Caco-2 (cell line): ENCODE measurements at regions not wholly inside any gene's neighbourhood (a gene's known extent, or its start where the extent isn't known, plus 50 kb on each side); places are given as distances from the start of the nearest gene placed in this dataset.
A peak's percentile ranks its signal among the peaks of the same experiment; 100 is the strongest.
"Not testable (repeated sequence)": the region's sequence is repeated elsewhere in the genome, so short reads cannot be mapped to it uniquely, and the experiment has no call there.

Experiments used
- BruUV-seq: library from RNA; stranded (reverse); fragments of 400-500 nt; replicated peaks from 2 replicates; lab custom pipeline; 2021; lab: Mats Ljungman, UMichigan
- CTCF ChIA-PET: fragments of 300-600 bp; sonication (Branson Sonifier 250); formaldehyde crosslinking; loops from one replicate; lab custom pipeline; 2022; ENCODE audit warnings: antibody characterized with exemption; lab: Charles Lee
- POLR2A ChIA-PET: fragments of 300-600 bp; sonication (Branson Sonifier 250); formaldehyde crosslinking; loops from one replicate; lab custom pipeline; 2022; ENCODE audit warnings: antibody characterized with exemption; lab: Charles Lee
- DNase-seq, 2 experiments: peaks; one replicate each; pipeline versions ENCODE4 v3.0.0 to v3.0.0-alpha.2; 2020 to 2022
- H3K27me3 ChIP-seq: replicated peaks from 2 replicates; pipeline ENCODE4 v1.6.0; 2011; ENCODE audit warnings: low read length; ENCODE audit not compliant: control insufficient read depth, insufficient read depth
- H3K36me3 ChIP-seq: 2 replicates; pipeline ENCODE4 v1.5.1; 2011; ENCODE audit warnings: low read length; ENCODE audit not compliant: control insufficient read depth, insufficient read depth
- H3K4me1 ChIP-seq: fragments of 250-450 bp; sonication (Bioruptor Pico); 2 replicates; pipeline ENCODE4 v1.5.1; 2020; ENCODE audit warnings: mild to moderate bottlenecking
- H3K4me3 ChIP-seq: 2 replicates; pipeline ENCODE4 v1.5.1; 2011; ENCODE audit warnings: low read depth, mild to moderate bottlenecking, control low read depth, low read length
- H3K9me3 ChIP-seq: fragments of 250-450 bp; sonication (Bioruptor Pico); 2 replicates; pipeline ENCODE4 v1.5.1; 2020; ENCODE audit warnings: mild to moderate bottlenecking, moderate library complexity
- H3K27ac Mint-ChIP-seq: one replicate; pipeline ENCODE4 v1.8.0; 2022; ENCODE audit warnings: mixed read lengths; ENCODE audit not compliant: unreplicated experiment
- H3K27me3 Mint-ChIP-seq: one replicate; pipeline ENCODE4 v1.8.0; 2022; ENCODE audit warnings: mixed read lengths; ENCODE audit not compliant: insufficient read depth, unreplicated experiment
- H3K36me3 Mint-ChIP-seq: one replicate; pipeline ENCODE4 v1.8.0; 2022; ENCODE audit warnings: mild to moderate bottlenecking, mixed read lengths; ENCODE audit not compliant: insufficient read depth, unreplicated experiment
- H3K4me1 Mint-ChIP-seq: one replicate; pipeline ENCODE4 v1.8.0; 2022; ENCODE audit warnings: low read depth, mixed read lengths; ENCODE audit not compliant: unreplicated experiment
- H3K4me3 Mint-ChIP-seq: one replicate; pipeline ENCODE4 v1.8.0; 2022; ENCODE audit warnings: mild to moderate bottlenecking, moderate library complexity, mixed read lengths; ENCODE audit not compliant: unreplicated experiment
- H3K9me3 Mint-ChIP-seq: one replicate; pipeline ENCODE4 v1.8.0; 2022; ENCODE audit warnings: mixed read lengths; ENCODE audit not compliant: unreplicated experiment
- intact Hi-C: fragments of 100-400 bp; cut with micrococcal nuclease; formaldehyde crosslinking; loops from one replicate; pipeline ENCODE4 v1.10.0; 2022; ENCODE audit not compliant: unreplicated experiment
- TF ChIP-seq, protein P1 (sequence below), 2 experiments: fragments of 200-600 bp in 1 of 2; IDR thresholded peaks; 1 replicate in 1 of 2; 2 replicates in 1 of 2; pipeline versions ENCODE4 v1.5.1 to v1.8.0; 2011 to 2022; ENCODE audit warnings: antibody characterized with exemption in 1 of 2, control low read depth in 1 of 2, inconsistent platforms in 1 of 2, low read depth in 1 of 2, low read length in 1 of 2, mild to moderate bottlenecking in 1 of 2, moderate library complexity in 1 of 2; ENCODE audit not compliant: insufficient read depth in 1 of 2, severe bottlenecking in 1 of 2, unreplicated experiment in 1 of 2

DNA sequence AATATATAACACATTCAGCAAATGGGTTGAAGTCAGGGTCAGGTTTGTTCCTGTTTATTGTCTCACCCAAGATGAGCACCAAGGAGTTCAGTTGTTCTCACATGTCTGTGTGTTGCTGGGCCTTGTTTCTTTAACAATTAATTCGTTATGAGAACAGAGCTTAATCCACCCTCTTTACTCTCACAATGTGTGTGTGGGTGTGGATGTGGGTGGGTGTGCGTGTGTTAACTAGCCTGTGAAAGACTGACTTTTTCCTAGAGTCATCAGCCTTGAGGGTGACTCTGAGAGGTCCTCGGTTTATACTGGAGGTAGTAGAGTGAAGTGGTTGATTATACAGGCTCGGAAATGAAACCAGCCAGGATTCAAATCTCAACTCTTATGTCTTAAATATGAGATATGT is 672.1 kb downstream of the MAFB start:
- Histone ChIP-seq H3K27me3 (no peaks in the 10 kb centered on the region), H3K36me3 (no peaks in the 10 kb centered on the region), H3K9me3 (no peaks in the 10 kb centered on the region), H3K4me1 (no peaks in the 10 kb centered on the region), H3K4me3 (no peak overlapping the region)
- no peak overlapping the region for H3K4me3 Mint-ChIP-seq
- peaks cover 9% of the 10 kb centered on the region for H3K27me3 Mint-ChIP-seq
- DNase-seq, result no peak
- intact Hi-C loops, result no loop called here
- CTCF ChIA-PET, result no interaction called here
- POLR2A ChIA-PET, result no interaction called here
- no TSS peak for BruUV-seq
- H3K4me1 Mint-ChIP-seq, result no peaks in the 10 kb centered on the region
- H3K27ac Mint-ChIP-seq, result no peak overlapping the region
- TF ChIP-seq, protein P1, sequence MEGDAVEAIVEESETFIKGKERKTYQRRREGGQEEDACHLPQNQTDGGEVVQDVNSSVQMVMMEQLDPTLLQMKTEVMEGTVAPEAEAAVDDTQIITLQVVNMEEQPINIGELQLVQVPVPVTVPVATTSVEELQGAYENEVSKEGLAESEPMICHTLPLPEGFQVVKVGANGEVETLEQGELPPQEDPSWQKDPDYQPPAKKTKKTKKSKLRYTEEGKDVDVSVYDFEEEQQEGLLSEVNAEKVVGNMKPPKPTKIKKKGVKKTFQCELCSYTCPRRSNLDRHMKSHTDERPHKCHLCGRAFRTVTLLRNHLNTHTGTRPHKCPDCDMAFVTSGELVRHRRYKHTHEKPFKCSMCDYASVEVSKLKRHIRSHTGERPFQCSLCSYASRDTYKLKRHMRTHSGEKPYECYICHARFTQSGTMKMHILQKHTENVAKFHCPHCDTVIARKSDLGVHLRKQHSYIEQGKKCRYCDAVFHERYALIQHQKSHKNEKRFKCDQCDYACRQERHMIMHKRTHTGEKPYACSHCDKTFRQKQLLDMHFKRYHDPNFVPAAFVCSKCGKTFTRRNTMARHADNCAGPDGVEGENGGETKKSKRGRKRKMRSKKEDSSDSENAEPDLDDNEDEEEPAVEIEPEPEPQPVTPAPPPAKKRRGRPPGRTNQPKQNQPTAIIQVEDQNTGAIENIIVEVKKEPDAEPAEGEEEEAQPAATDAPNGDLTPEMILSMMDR (IDR thresholded peaks at IDR 0.05; ENCODE audit: insufficient read depth in 1 of 2, low read depth in 1 of 2, low read length in 1 of 2, severe bottlenecking in 1 of 2, unreplicated experiment in 1 of 2), result no peak
- no peaks in the 10 kb centered on the region for H3K9me3 Mint-ChIP-seq
- H3K36me3 Mint-ChIP-seq, result no peaks in the 10 kb centered on the region

- ChIA-PET CTCF (no interaction called here), POLR2A (no interaction called here)
- Mint-ChIP-seq H3K36me3 (no peaks in the 10 kb centered on the region), H3K27ac (no peak overlapping the region), H3K4me1 (no peaks in the 10 kb centered on the region), H3K4me3 (no peak overlapping the region), H3K27me3 (peaks cover 14% of the 10 kb centered on the region), H3K9me3 (no peaks in the 10 kb centered on the region)
- intact Hi-C loops, result no loop called here
- no peak for DNase-seq
- TF ChIP-seq, protein P1 (IDR thresholded peaks at IDR 0.05; ENCODE audit: insufficient read depth in 1 of 2, low read depth in 1 of 2, low read length in 1 of 2, severe bottlenecking in 1 of 2, unreplicated experiment in 1 of 2), result no peak
- no TSS peak for BruUV-seq
- H3K27me3 ChIP-seq, result no peaks in the 10 kb centered on the region
- no peaks in the 10 kb centered on the region for H3K4me1 ChIP-seq
- no peaks in the 10 kb centered on the region for H3K36me3 ChIP-seq
- no peaks in the 10 kb centered on the region for H3K9me3 ChIP-seq
- no peak overlapping the region for H3K4me3 ChIP-seq
Measured at GRCh38 chr20:40016392-40016791, 672.6 kb downstream of the MAFB start.

DNA sequence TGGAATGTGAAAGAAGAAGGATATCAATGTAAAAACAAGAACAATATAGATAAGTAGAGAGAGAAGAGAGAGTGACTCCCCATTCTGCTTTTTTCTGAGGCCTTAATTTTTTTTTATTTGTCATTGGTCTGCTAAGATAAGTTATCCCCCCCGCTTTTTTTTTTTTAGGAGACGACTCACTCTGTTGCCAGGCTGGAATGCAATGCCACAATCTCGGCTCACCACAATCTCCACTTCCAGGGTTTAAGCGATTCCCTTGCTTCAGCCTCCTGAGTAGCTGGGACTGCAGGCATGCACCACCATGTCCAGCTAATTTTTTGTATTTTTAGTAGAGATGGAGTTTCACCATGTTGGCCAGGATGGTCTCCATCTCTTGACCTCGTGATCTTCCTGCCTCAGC is 677.0 kb downstream of the MAFB start:
- intact Hi-C loops, H3K36me3 Mint-ChIP-seq, H3K9me3 ChIP-seq, H3K36me3 ChIP-seq, H3K4me3 ChIP-seq, H3K4me1 ChIP-seq, H3K9me3 Mint-ChIP-seq, H3K4me1 Mint-ChIP-seq, H3K27me3 ChIP-seq, BruUV-seq, POLR2A ChIA-PET, CTCF ChIA-PET, H3K27ac Mint-ChIP-seq, H3K4me3 Mint-ChIP-seq, DNase-seq: not testable (repeated sequence)
- peaks cover 16% of the 10 kb centered on the region for H3K27me3 Mint-ChIP-seq

DNA sequence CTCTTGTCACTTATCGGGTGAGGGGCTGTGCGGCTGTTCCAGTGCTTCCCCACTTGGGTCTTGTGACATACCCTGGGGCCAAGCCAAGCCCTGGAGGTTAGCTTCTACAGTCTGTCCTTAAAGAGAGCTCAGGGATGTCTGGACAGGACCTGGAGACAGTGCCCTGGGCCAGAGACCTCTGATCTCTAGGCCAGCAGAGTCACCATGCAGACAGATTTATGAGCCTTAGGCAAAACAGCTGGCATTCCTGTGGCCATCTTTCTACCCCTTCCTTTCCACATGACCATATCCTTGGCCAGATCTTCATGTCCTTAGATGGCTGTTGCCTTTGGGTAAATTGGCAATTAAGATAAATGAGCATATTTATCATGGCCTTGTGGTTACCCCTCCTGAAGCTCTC is 678.6 kb downstream of the MAFB start:
- POLR2A ChIA-PET, result no interaction called here
- CTCF ChIA-PET, result no interaction called here

More for the DNA sequence above, 678.6 kb downstream of the MAFB start:
- Histone ChIP-seq H3K9me3 (0 out of 2 replicates have a peak, but pooled peaks cover 2% of the 10 kb centered on the region), H3K4me3 (no peak overlapping the region), H3K27me3 (no peaks in the 10 kb centered on the region), H3K36me3 (no peaks in the 10 kb centered on the region), H3K4me1 (no peaks in the 10 kb centered on the region)
- TF ChIP-seq, protein P1 (IDR thresholded peaks at IDR 0.05; ENCODE audit: insufficient read depth in 1 of 2, low read depth in 1 of 2, low read length in 1 of 2, severe bottlenecking in 1 of 2, unreplicated experiment in 1 of 2), result no peak
- Mint-ChIP-seq H3K27me3 (peaks cover 19% of the 10 kb centered on the region), H3K36me3 (no peaks in the 10 kb centered on the region), H3K27ac (no peak overlapping the region), H3K4me1 (no peaks in the 10 kb centered on the region), H3K4me3 (no peak overlapping the region), H3K9me3 (no peaks in the 10 kb centered on the region)
- DNase-seq, result peak in 1 of 2 experiments; percentile 57
- intact Hi-C loops, result no loop called here
- BruUV-seq, result no TSS peak
